ENCODE measurements at regions not wholly inside any gene's neighbourhood (a gene's known extent, or its start where the extent isn't known, plus 50 kb on each side); places are given as distances from the start of the nearest gene placed in this dataset.

- TF ChIP-seq CTCF (conservative IDR thresholded peaks at IDR 0.05; ENCODE audit: low read depth in 2 of 2): no peak
- TF ChIP-seq ETS1 (IDR thresholded peaks at IDR 0.05): no peak
These were observed 330.8 kb downstream of the NUP35 start for GRCh38 chr2:183455056-183455455.

Measured in GM23338 (cell line).